ENCODE measurements at regions not wholly inside any gene's neighbourhood (a gene's known extent, or its start where the extent isn't known, plus 50 kb on each side); places are given as distances from the start of the nearest gene placed in this dataset.

DNA sequence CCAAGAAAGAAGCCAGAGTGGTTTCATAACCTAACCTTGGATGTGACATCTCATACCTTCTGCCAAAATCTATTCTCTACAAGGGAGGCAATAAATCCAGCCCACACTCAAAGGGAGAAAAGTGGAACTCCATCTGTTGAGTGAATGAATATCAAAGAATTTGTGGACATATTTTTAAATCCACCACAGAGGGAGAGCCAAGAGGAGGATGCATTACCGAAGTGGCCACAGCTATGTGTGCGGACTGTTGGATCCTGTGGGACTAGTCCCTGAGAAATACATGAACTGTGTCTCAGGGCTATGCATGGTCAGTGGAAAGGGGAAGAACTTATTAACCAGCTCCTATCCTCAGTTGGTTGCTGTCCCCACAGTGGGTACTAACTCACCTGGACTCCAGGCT, 273.9 kb downstream of the NUAK1 start:
- H2AFZ ChIP-seq (ENCODE audit: low read length) = no peak overlapping the region
- no peaks in the 10 kb centered on the region for H3K9me3 ChIP-seq (ENCODE audit: low read length)
- no peak overlapping the region for H3K9ac ChIP-seq (ENCODE audit: low read length)
- H3K9me2 ChIP-seq (ENCODE audit: low read depth, low read length) = no peaks in the 10 kb centered on the region
- no peaks in the 10 kb centered on the region for H3K79me2 ChIP-seq (ENCODE audit: insufficient read depth, low read length)
- H3K27me3 ChIP-seq (ENCODE audit: insufficient read depth, low read length) = no peaks in the 10 kb centered on the region
- H3K4me3 ChIP-seq (ENCODE audit: low read depth, low read length, poor library complexity, severe bottlenecking) = no peak overlapping the region
- H3K36me3 ChIP-seq (ENCODE audit: insufficient read depth, low read length) = no peaks in the 10 kb centered on the region
- no peak for TF ChIP-seq EZH2 (IDR thresholded peaks at IDR 0.05; ENCODE audit: borderline replicate concordance, low read length)
- no peaks in the 10 kb centered on the region for H3K4me1 ChIP-seq (ENCODE audit: insufficient read depth, low read length, severe bottlenecking)
- no peaks in the 10 kb centered on the region for H3F3A ChIP-seq (ENCODE audit: insufficient read depth, low read length)
- no peaks in the 10 kb centered on the region for H4K20me1 ChIP-seq (ENCODE audit: insufficient read depth, low read length)
- no peak overlapping the region for H3K4me2 ChIP-seq (ENCODE audit: low read length)
- no peak overlapping the region for H3K27ac ChIP-seq (ENCODE audit: low read depth, low read length, poor library complexity, severe bottlenecking)

DNA sequence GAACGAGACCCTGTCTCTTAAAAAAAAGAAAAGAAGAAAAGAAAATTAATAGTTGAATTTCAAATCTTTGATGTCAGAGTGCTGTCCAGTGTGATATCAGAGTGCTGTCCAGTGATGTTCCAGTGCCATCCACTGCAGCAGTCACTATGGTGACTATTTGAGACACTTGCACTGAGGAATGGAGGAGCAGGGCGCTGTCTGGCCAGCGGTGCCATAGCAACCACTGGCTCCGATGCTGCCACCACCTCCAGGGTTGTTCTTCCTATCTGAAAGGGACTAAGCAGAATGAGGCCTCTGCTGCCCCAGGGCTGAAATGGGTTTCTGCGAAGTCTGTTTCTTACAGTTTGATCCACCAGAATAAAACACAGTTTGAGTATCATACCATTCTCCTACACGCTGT, 272.9 kb downstream of the NUAK1 start:
- H3K36me3 ChIP-seq (ENCODE audit: insufficient read depth, low read length) = no peaks in the 10 kb centered on the region
- TF ChIP-seq CTCF (IDR thresholded peaks at IDR 0.05; ENCODE audit: low read length) (no peak), EZH2 (IDR thresholded peaks at IDR 0.05; ENCODE audit: borderline replicate concordance, low read length) (no peak)
- no peaks in the 10 kb centered on the region for H3K27me3 ChIP-seq (ENCODE audit: insufficient read depth, low read length)
- no peaks in the 10 kb centered on the region for H3K4me1 ChIP-seq (ENCODE audit: insufficient read depth, low read length, severe bottlenecking)
- H3K9me2 ChIP-seq (ENCODE audit: low read depth, low read length) = no peaks in the 10 kb centered on the region
- no peak overlapping the region for H3K9ac ChIP-seq (ENCODE audit: low read length)
- H3F3A ChIP-seq (ENCODE audit: insufficient read depth, low read length) = no peaks in the 10 kb centered on the region
- no peaks in the 10 kb centered on the region for H3K79me2 ChIP-seq (ENCODE audit: insufficient read depth, low read length)
- no peak overlapping the region for H3K27ac ChIP-seq (ENCODE audit: low read depth, low read length, poor library complexity, severe bottlenecking)
- no peak overlapping the region for H3K4me3 ChIP-seq (ENCODE audit: low read depth, low read length, poor library complexity, severe bottlenecking)
- no peaks in the 10 kb centered on the region for H4K20me1 ChIP-seq (ENCODE audit: insufficient read depth, low read length)
- no peak overlapping the region for H2AFZ ChIP-seq (ENCODE audit: low read length)
- H3K9me3 ChIP-seq (ENCODE audit: low read length) = no peaks in the 10 kb centered on the region
- H3K4me2 ChIP-seq (ENCODE audit: low read length) = no peak overlapping the region

DNA sequence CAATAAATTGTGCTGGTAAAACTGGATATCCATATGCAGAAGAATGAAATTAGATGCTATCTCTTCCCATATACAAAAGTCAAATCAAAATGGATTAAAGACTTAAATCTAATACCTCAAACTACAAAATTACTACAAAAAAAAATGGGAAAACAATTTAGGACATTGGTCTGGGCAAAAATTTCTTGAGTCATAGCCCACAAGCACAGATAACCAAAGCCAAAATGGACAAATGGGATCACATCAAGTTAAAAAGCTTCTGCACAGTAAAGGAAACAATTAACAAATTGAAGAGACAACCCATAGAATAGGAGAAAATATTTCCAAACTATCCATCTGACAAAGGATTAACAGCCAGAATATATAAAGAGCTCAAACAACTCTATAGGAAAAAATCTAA, 264.6 kb downstream of the NUAK1 start:
- Histone ChIP-seq H3K9me2 (ENCODE audit: low read depth, low read length) (no peaks in the 10 kb centered on the region), H3K4me2 (ENCODE audit: low read length) (no peak overlapping the region), H3K4me1 (ENCODE audit: insufficient read depth, low read length, severe bottlenecking) (no peaks in the 10 kb centered on the region), H2AFZ (ENCODE audit: low read length) (no peak overlapping the region), H4K20me1 (ENCODE audit: insufficient read depth, low read length) (no peaks in the 10 kb centered on the region), H3K9ac (ENCODE audit: low read length) (no peak overlapping the region), H3K36me3 (ENCODE audit: insufficient read depth, low read length) (no peaks in the 10 kb centered on the region), H3K79me2 (ENCODE audit: insufficient read depth, low read length) (no peaks in the 10 kb centered on the region), H3K9me3 (ENCODE audit: low read length) (no peaks in the 10 kb centered on the region), H3K27ac (ENCODE audit: low read depth, low read length, poor library complexity, severe bottlenecking) (no peak overlapping the region), H3K27me3 (ENCODE audit: insufficient read depth, low read length) (no peaks in the 10 kb centered on the region), H3K4me3 (ENCODE audit: low read depth, low read length, poor library complexity, severe bottlenecking) (no peak overlapping the region), H3F3A (ENCODE audit: insufficient read depth, low read length) (no peaks in the 10 kb centered on the region)
- no peak for TF ChIP-seq CTCF (IDR thresholded peaks at IDR 0.05; ENCODE audit: low read length)
- no peak for TF ChIP-seq EZH2 (IDR thresholded peaks at IDR 0.05; ENCODE audit: borderline replicate concordance, low read length)

DNA sequence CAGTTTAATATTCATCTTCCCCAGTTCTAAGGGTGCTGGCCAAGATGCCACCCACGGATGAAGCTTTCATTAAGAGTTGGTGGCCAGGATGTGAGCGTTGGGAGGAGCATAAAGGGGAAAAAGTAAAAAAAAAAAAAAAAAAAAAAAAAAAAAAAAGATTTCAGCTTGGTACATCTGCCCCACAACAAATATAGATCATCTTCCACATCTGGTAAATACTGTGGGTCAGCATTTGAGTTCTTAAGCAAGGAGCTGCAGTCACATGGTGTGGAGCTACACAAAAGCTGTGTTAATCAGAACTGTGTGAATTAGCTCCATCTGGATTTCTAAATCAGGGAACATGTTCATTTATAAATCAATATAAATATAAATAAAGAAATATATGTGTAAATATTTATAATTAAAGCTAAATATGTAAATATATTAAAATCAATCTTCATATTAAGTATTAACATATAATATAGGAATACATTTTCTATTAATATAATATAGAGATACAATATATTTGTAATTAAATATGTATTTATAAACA, 262.3 kb downstream of the NUAK1 start:
- no peaks in the 10 kb centered on the region for H3K9me2 ChIP-seq (ENCODE audit: low read depth, low read length)
- H4K20me1 ChIP-seq (ENCODE audit: insufficient read depth, low read length) = no peaks in the 10 kb centered on the region
- H3K4me2 ChIP-seq (ENCODE audit: low read length) = no peak overlapping the region
- H3K4me1 ChIP-seq (ENCODE audit: insufficient read depth, low read length, severe bottlenecking) = no peaks in the 10 kb centered on the region
- H3K9ac ChIP-seq (ENCODE audit: low read length) = no peak overlapping the region
- no peak overlapping the region for H3K27ac ChIP-seq (ENCODE audit: low read depth, low read length, poor library complexity, severe bottlenecking)
- no peaks in the 10 kb centered on the region for H3K27me3 ChIP-seq (ENCODE audit: insufficient read depth, low read length)
- H2AFZ ChIP-seq (ENCODE audit: low read length) = no peak overlapping the region
- H3K9me3 ChIP-seq (ENCODE audit: low read length) = no peaks in the 10 kb centered on the region
- H3K79me2 ChIP-seq (ENCODE audit: insufficient read depth, low read length) = no peaks in the 10 kb centered on the region
- H3K4me3 ChIP-seq (ENCODE audit: low read depth, low read length, poor library complexity, severe bottlenecking) = no peak overlapping the region
- no peaks in the 10 kb centered on the region for H3K36me3 ChIP-seq (ENCODE audit: insufficient read depth, low read length)
- TF ChIP-seq EZH2 (IDR thresholded peaks at IDR 0.05; ENCODE audit: borderline replicate concordance, low read length) (no peak), CTCF (IDR thresholded peaks at IDR 0.05; ENCODE audit: low read length) (no peak)
- no peaks in the 10 kb centered on the region for H3F3A ChIP-seq (ENCODE audit: insufficient read depth, low read length)

Data from OCI-LY1 (cell line).